Adrenal gland (tissue), 5 donors: ENCODE measurements at regions not wholly inside any gene's neighbourhood (a gene's known extent, or its start where the extent isn't known, plus 50 kb on each side); places are given as distances from the start of the nearest gene placed in this dataset.

Experiments
- POLR2A ChIP-seq, 2 donors: fragments of 450-650 bp; IDR thresholded peaks; one replicate each; pipeline ENCODE4 v1.6.1; 2017; ENCODE audit warnings: antibody characterized with exemption in 2 of 2, mild to moderate bottlenecking in 2 of 2, moderate library complexity in 1 of 2
- TF ChIP-seq, protein P1 (sequence below), 6 experiments: fragments of 450-650 bp in 4 of 6; fragments of 200-600 bp in 2 of 6; sonication (generic) in 1 of 6; IDR thresholded peaks; 1 replicate in 5 of 6; 2 replicates in 1 of 6; pipeline versions ENCODE4 v1.5.1 to v1.8.0; 2016 to 2021; ENCODE audit warnings: antibody characterized with exemption in 6 of 6, mild to moderate bottlenecking in 2 of 6, moderate library complexity in 1 of 6
- donor health status: DM: no; HTN: no; CAD: no.

DNA sequence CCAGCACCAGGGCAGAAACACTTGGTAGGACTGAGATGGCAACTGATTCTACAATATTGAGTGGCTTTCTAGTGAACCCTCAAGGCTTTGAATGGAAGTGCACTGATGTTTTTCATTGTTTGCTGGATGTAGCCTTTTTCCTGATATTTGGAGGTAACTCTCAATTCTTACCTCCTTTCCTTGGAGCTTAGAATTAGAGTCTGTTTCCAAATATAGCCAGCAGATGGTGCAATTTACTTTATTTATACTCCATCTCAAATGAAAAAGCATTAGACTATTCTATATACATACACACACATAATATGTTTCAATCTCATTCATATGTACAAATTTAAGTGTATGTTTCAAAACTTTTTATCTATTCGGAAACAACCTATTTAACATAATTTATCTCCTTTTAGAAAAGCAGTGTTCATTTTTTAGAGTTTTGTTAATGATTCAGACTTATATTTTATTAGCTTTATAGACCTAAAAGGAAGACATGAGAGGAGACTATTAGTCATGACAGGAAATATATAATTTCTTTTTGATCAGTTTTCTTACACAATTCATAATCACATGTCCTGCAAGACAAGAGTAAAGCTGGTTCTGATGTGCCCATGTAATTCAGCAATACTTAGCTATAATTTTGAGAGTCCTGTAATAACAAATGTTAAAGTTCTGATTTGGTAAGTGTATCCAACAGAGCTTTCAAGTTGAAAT, 124.8 kb downstream of the NUP35 start:
- no peak for TF ChIP-seq POLR2A (IDR thresholded peaks at IDR 0.05)
- TF ChIP-seq, protein P1, sequence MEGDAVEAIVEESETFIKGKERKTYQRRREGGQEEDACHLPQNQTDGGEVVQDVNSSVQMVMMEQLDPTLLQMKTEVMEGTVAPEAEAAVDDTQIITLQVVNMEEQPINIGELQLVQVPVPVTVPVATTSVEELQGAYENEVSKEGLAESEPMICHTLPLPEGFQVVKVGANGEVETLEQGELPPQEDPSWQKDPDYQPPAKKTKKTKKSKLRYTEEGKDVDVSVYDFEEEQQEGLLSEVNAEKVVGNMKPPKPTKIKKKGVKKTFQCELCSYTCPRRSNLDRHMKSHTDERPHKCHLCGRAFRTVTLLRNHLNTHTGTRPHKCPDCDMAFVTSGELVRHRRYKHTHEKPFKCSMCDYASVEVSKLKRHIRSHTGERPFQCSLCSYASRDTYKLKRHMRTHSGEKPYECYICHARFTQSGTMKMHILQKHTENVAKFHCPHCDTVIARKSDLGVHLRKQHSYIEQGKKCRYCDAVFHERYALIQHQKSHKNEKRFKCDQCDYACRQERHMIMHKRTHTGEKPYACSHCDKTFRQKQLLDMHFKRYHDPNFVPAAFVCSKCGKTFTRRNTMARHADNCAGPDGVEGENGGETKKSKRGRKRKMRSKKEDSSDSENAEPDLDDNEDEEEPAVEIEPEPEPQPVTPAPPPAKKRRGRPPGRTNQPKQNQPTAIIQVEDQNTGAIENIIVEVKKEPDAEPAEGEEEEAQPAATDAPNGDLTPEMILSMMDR (IDR thresholded peaks at IDR 0.05), result peak; percentile 11 to 63 (median 42)
